Brain microvascular endothelial cell (primary cell): ENCODE measurements at regions not wholly inside any gene's neighbourhood (a gene's known extent, or its start where the extent isn't known, plus 50 kb on each side); places are given as distances from the start of the nearest gene placed in this dataset.
"Not testable (repeated sequence)": the region's sequence is repeated elsewhere in the genome, so short reads cannot be mapped to it uniquely, and the experiment has no call there.

Source experiments
- DNase-seq: peaks from one replicate; pipeline ENCODE4 v3.0.0-alpha.2; 2020
- H3K27ac ChIP-seq: fragments of 250-450 bp; sonication (Bioruptor Pico); 2 replicates; pipeline ENCODE4 v1.5.1; 2020; ENCODE audit warnings: mild to moderate bottlenecking, moderate library complexity
- H3K27me3 ChIP-seq: fragments of 250-450 bp; sonication (Bioruptor Pico); replicated peaks from 2 replicates; pipeline ENCODE4 v1.5.1; 2020; ENCODE audit warnings: mild to moderate bottlenecking
- H3K36me3 ChIP-seq: fragments of 250-450 bp; sonication (Bioruptor Pico); replicated peaks from 2 replicates; pipeline ENCODE4 v1.5.1; 2020; ENCODE audit warnings: mild to moderate bottlenecking
- H3K4me3 ChIP-seq: 2 replicates; pipeline ENCODE4 v1.5.1; 2011; ENCODE audit warnings: low read depth, mild to moderate bottlenecking, control low read depth, low read length, moderate library complexity
- CTCF ChIP-seq: IDR thresholded peaks from 2 replicates; pipeline ENCODE4 v1.5.1; 2011; ENCODE audit warnings: low read depth, mild to moderate bottlenecking, moderate library complexity, low read length, control low read depth, inconsistent platforms; ENCODE audit errors: missing control alignments
- in situ Hi-C: cut with HindIII; loops from 2 replicates; pipeline ENCODE4 v1.10.0; 2017; ENCODE audit warnings: low sequenced_read_pairs, low pct_ligation_motif_present

GRCh38 chr10:17523917-17524316 lies 69.5 kb upstream of the ST8SIA6 start:
- H3K27me3 ChIP-seq, result no peaks in the 10 kb centered on the region
- in situ Hi-C loops, result no loop called here
- H3K27ac ChIP-seq, result no peak overlapping the region

GRCh38 chr10:17523246-17523753 lies 68.9 kb upstream of the ST8SIA6 start:
- no peak for DNase-seq
- no peak for TF ChIP-seq CTCF
- Histone ChIP-seq H3K4me3 (no peak overlapping the region), H3K36me3 (no peaks in the 10 kb centered on the region), H3K27ac (no peak overlapping the region), H3K27me3 (no peaks in the 10 kb centered on the region)
- in situ Hi-C loops, result no loop called here

More at GRCh38 chr10:17523917-17524316, 69.5 kb upstream of the ST8SIA6 start:
- TF ChIP-seq CTCF, result no peak
- no peak for DNase-seq
- Histone ChIP-seq H3K36me3 (no peaks in the 10 kb centered on the region), H3K4me3 (no peak overlapping the region)

- DNase-seq, H3K27me3 ChIP-seq, H3K27ac ChIP-seq, H3K36me3 ChIP-seq, in situ Hi-C loops, H3K4me3 ChIP-seq: not testable (repeated sequence)
These were observed 67.9 kb upstream of the ST8SIA6 start for GRCh38 chr10:17522269-17522668.

GRCh38 chr10:17519457-17519856 lies 65.1 kb upstream of the ST8SIA6 start:
- H3K27me3 ChIP-seq, result no peaks in the 10 kb centered on the region
- no peak for TF ChIP-seq CTCF
- no peaks in the 10 kb centered on the region for H3K36me3 ChIP-seq
- in situ Hi-C loops, result no loop called here
- no peak overlapping the region for H3K4me3 ChIP-seq
- no peak overlapping the region for H3K27ac ChIP-seq
- no peak for DNase-seq

- Histone ChIP-seq H3K27me3 (no peaks in the 10 kb centered on the region), H3K27ac (no peak overlapping the region)
- in situ Hi-C loops, result no loop called here
These were observed 63.9 kb upstream of the ST8SIA6 start for GRCh38 chr10:17518338-17518737.

GRCh38 chr10:17516376-17516775 lies 62.0 kb upstream of the ST8SIA6 start:
- TF ChIP-seq CTCF, result no peak
- no peak overlapping the region for H3K4me3 ChIP-seq
- no peak overlapping the region for H3K27ac ChIP-seq
- no peaks in the 10 kb centered on the region for H3K36me3 ChIP-seq
- in situ Hi-C loops, result no loop called here
- H3K27me3 ChIP-seq, result no peaks in the 10 kb centered on the region
- no peak for DNase-seq

More at GRCh38 chr10:17518338-17518737, 63.9 kb upstream of the ST8SIA6 start:
- DNase-seq, result no peak
- no peak for TF ChIP-seq CTCF
- Histone ChIP-seq H3K4me3 (no peak overlapping the region), H3K36me3 (no peaks in the 10 kb centered on the region)
